Mammary epithelial cell (primary cell): ENCODE measurements at regions not wholly inside any gene's neighbourhood (a gene's known extent, or its start where the extent isn't known, plus 50 kb on each side); places are given as distances from the start of the nearest gene placed in this dataset.

Source experiments
- CTCF ChIP-seq, 2 donors: IDR thresholded peaks in 1 of 2; conservative IDR thresholded peaks in 1 of 2; 2 replicates each; pipeline ENCODE4 v1.5.1; 2011 to 2012; ENCODE audit warnings: inconsistent platforms in 2 of 2, low read length in 2 of 2, mild to moderate bottlenecking in 2 of 2, control low read depth in 1 of 2, low read depth in 1 of 2; ENCODE audit not compliant: insufficient read depth in 1 of 2; ENCODE audit errors: extremely low read depth in 1 of 2
- EZH2 ChIP-seq: IDR thresholded peaks from 2 replicates; pipeline ENCODE4 v1.6.1; 2012; ENCODE audit warnings: low read length, inconsistent platforms, borderline replicate concordance

GRCh38 chr1:235017191-235017590 lies 111.4 kb downstream of the TOMM20 start:
- TF ChIP-seq CTCF (conservative IDR thresholded peaks at IDR 0.05 in 1 of 2, IDR thresholded peaks at IDR 0.05 in 1 of 2; ENCODE audit: extremely low read depth in 1 of 2, insufficient read depth in 1 of 2, low read depth in 1 of 2, low read length in 2 of 2) (no peak), EZH2 (no peak)
